KMS-11 (cell line): ENCODE measurements at regions not wholly inside any gene's neighbourhood (a gene's known extent, or its start where the extent isn't known, plus 50 kb on each side); places are given as distances from the start of the nearest gene placed in this dataset.

ENCODE experiments used
- H2AFZ ChIP-seq: fragments of 200-600 bp; sonication (generic); 2 replicates; pipeline ENCODE4 v1.6.1; 2016; ENCODE audit warnings: antibody characterized with exemption, mixed run types, low read depth
- H3K27ac ChIP-seq: fragments of 200-600 bp; sonication (generic); 2 replicates; pipeline ENCODE4 v1.6.1; 2016; ENCODE audit warnings: mild to moderate bottlenecking, mixed run types
- H3K27me3 ChIP-seq: fragments of 200-600 bp; sonication (generic); 2 replicates; pipeline ENCODE4 v1.6.1; 2017; ENCODE audit warnings: mild to moderate bottlenecking, low read depth, mixed run types, moderate library complexity; ENCODE audit not compliant: insufficient read depth
- H3K36me3 ChIP-seq: fragments of 200-600 bp; sonication (generic); 2 replicates; pipeline ENCODE4 v1.6.1; 2017; ENCODE audit warnings: mild to moderate bottlenecking, mixed run types; ENCODE audit not compliant: insufficient read depth
- H3K4me1 ChIP-seq: fragments of 200-600 bp; sonication (generic); 2 replicates; pipeline ENCODE4 v1.6.1; 2016; ENCODE audit warnings: mild to moderate bottlenecking, low read depth, mixed run types; ENCODE audit not compliant: poor library complexity, severe bottlenecking
- H3K4me2 ChIP-seq: fragments of 200-600 bp; sonication (generic); 2 replicates; pipeline ENCODE4 v1.7.0; 2016; ENCODE audit warnings: mild to moderate bottlenecking, mixed run types
- H3K4me3 ChIP-seq: fragments of 200-600 bp; sonication (generic); IDR thresholded peaks from 2 replicates; pipeline ENCODE4 v1.6.1; 2017; ENCODE audit warnings: low read depth, low read length, mixed read lengths; ENCODE audit not compliant: insufficient read depth
- H3K79me2 ChIP-seq: fragments of 200-600 bp; sonication (generic); 2 replicates; pipeline ENCODE4 v1.6.1; 2016; ENCODE audit warnings: low read depth, mixed run types; ENCODE audit not compliant: insufficient read depth
- H3K9ac ChIP-seq: fragments of 200-600 bp; sonication (generic); 2 replicates; pipeline ENCODE4 v1.6.1; 2016; ENCODE audit warnings: mild to moderate bottlenecking, mixed run types
- H4K20me1 ChIP-seq: fragments of 200-600 bp; sonication (generic); 2 replicates; pipeline ENCODE4 v1.6.1; 2016; ENCODE audit warnings: mild to moderate bottlenecking, mixed run types; ENCODE audit not compliant: insufficient read depth
- TF ChIP-seq, protein P1 (sequence below): fragments of 200-600 bp; sonication (generic); conservative IDR thresholded peaks from 2 replicates; pipeline ENCODE4 v1.6.1; 2017; ENCODE audit warnings: low read depth, mild to moderate bottlenecking, antibody characterized with exemption, low read length, moderate library complexity, mixed read lengths

DNA sequence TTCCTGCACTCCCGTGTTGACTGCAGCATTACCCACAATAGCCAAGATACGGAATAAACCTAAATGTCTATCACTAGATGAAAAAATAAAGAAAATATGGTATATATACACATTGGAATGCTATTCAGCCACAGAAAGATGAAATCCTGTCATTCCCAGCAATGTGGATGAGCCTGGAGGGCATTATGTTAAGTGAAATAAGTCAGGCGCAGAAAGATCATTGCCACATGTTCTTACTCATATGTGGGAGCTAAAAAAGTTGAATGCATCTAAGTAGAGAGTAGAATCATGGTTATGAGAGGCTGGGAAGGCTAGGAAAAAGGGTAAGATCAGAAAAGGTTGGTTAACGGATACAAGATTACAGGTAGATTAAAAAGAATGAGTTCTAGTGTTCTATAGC is 219.1 kb upstream of the MKI67 start:
- Histone ChIP-seq H3K4me1 (no peaks in the 10 kb centered on the region), H2AFZ (no peak overlapping the region), H3K4me3 (no peak overlapping the region), H3K4me2 (no peak overlapping the region), H3K27me3 (no peaks in the 10 kb centered on the region), H3K9ac (no peak overlapping the region), H3K27ac (no peak overlapping the region), H4K20me1 (no peaks in the 10 kb centered on the region), H3K79me2 (no peaks in the 10 kb centered on the region), H3K36me3 (no peaks in the 10 kb centered on the region)
- TF ChIP-seq, protein P1, sequence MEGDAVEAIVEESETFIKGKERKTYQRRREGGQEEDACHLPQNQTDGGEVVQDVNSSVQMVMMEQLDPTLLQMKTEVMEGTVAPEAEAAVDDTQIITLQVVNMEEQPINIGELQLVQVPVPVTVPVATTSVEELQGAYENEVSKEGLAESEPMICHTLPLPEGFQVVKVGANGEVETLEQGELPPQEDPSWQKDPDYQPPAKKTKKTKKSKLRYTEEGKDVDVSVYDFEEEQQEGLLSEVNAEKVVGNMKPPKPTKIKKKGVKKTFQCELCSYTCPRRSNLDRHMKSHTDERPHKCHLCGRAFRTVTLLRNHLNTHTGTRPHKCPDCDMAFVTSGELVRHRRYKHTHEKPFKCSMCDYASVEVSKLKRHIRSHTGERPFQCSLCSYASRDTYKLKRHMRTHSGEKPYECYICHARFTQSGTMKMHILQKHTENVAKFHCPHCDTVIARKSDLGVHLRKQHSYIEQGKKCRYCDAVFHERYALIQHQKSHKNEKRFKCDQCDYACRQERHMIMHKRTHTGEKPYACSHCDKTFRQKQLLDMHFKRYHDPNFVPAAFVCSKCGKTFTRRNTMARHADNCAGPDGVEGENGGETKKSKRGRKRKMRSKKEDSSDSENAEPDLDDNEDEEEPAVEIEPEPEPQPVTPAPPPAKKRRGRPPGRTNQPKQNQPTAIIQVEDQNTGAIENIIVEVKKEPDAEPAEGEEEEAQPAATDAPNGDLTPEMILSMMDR: no peak

DNA sequence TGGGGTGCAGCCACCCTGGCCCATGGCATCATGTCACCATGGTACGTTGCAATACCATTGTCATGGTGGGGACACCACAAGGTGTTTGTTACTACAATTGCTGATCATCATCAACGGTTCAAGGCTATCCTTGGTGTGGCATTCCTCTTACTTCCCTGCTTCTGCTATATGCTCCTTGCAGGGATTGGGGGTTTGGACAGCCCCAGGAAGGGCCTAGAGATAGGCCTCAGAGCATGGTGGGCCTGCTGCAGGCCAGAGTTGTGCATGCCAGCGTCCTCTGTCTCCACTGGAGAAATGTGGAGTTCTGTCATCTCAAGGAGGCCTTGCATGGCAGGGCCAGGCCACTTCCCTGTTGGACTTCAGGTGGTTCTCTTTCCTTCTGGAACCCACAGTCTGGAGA is 234.6 kb upstream of the MKI67 start:
- no peak overlapping the region for H3K9ac ChIP-seq
- H3K27me3 ChIP-seq: no peaks in the 10 kb centered on the region
- no peaks in the 10 kb centered on the region for H4K20me1 ChIP-seq
- H3K27ac ChIP-seq: no peak overlapping the region
- no peak overlapping the region for H2AFZ ChIP-seq
- TF ChIP-seq, protein P1: no peak
- no peaks in the 10 kb centered on the region for H3K4me1 ChIP-seq
- no peaks in the 10 kb centered on the region for H3K36me3 ChIP-seq
- no peaks in the 10 kb centered on the region for H3K79me2 ChIP-seq
- no peak overlapping the region for H3K4me3 ChIP-seq
- H3K4me2 ChIP-seq: no peak overlapping the region

DNA sequence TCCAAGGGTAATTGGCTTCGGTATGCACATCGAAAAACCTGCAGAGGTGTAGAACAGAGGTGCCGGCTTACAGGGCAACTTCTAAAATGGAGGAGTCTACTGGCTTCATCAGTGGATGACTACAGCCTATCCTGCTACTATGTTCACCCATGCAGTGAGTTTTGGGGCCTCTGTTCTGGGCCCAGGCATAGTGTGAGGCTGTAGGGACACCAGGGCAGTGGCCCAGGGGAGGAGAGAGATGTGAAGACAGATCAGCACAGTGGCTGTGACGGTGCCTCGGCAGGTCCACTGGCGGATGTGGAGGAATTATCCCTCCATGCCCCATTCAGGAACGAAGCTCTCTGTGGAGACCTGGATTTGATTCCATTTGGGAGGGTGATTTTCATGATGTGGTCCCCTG is 235.3 kb upstream of the MKI67 start:
- H4K20me1 ChIP-seq: no peaks in the 10 kb centered on the region
- H3K4me1 ChIP-seq: no peaks in the 10 kb centered on the region
- no peak overlapping the region for H3K4me3 ChIP-seq
- H3K36me3 ChIP-seq: no peaks in the 10 kb centered on the region
- no peak overlapping the region for H3K4me2 ChIP-seq
- H3K27ac ChIP-seq: no peak overlapping the region
- no peaks in the 10 kb centered on the region for H3K79me2 ChIP-seq
- H3K9ac ChIP-seq: no peak overlapping the region
- no peak overlapping the region for H2AFZ ChIP-seq
- H3K27me3 ChIP-seq: no peaks in the 10 kb centered on the region
- TF ChIP-seq, protein P1: no peak

DNA sequence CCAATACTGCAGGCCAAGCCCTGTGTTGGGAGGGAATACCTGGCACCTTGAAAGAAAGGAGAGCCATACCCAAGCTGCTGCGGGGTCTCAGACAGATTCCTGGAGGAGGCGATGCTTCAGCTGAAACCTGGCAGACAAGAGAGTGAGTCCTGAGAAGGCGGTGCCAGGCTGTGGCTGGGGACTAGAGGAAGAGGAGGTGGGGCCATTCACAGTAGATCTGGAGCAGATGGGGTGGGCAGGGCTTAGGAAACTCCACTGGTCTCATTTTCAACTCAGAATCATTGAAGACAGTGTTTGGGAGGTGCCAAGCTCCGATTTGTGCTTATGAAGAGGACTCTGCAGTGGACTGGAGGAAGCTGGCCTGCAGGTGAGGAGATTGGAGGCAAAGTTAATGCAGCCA is 236.3 kb upstream of the MKI67 start:
- Histone ChIP-seq H3K4me2 (no peak overlapping the region), H3K4me1 (no peaks in the 10 kb centered on the region), H3K27ac (no peak overlapping the region), H3K4me3 (no peak overlapping the region), H3K36me3 (no peaks in the 10 kb centered on the region), H2AFZ (no peak overlapping the region), H3K9ac (no peak overlapping the region), H3K79me2 (no peaks in the 10 kb centered on the region), H3K27me3 (no peaks in the 10 kb centered on the region), H4K20me1 (no peaks in the 10 kb centered on the region)
- TF ChIP-seq, protein P1: no peak

DNA sequence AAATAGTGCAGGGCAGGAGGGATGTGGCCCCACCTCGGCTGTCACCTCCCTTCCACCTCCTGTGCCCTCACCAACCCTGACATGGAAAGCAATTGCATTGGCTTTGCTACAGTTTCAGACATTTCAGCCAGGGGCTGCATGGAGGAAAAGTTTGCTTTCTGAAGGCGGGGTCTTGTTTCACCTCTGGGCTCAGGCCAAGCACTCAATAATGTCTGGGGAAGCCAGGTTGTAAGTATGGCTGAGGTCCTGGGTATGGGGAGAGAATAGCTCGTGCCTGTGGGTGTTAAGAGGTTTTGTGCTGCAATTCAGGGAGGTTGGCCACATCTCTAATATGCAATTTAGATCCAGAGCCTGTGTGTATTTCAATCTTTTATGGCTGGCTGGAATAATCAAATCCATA is 238.4 kb upstream of the MKI67 start:
- Histone ChIP-seq H3K4me1 (no peaks in the 10 kb centered on the region), H3K9ac (no peak overlapping the region), H3K27me3 (no peaks in the 10 kb centered on the region), H3K4me3 (no peak overlapping the region), H2AFZ (no peak overlapping the region), H4K20me1 (no peaks in the 10 kb centered on the region), H3K4me2 (no peak overlapping the region), H3K36me3 (no peaks in the 10 kb centered on the region), H3K79me2 (no peaks in the 10 kb centered on the region), H3K27ac (no peak overlapping the region)
- TF ChIP-seq, protein P1: no peak
